ENCODE measurements at regions not wholly inside any gene's neighbourhood (a gene's known extent, or its start where the extent isn't known, plus 50 kb on each side); places are given as distances from the start of the nearest gene placed in this dataset.

DNA sequence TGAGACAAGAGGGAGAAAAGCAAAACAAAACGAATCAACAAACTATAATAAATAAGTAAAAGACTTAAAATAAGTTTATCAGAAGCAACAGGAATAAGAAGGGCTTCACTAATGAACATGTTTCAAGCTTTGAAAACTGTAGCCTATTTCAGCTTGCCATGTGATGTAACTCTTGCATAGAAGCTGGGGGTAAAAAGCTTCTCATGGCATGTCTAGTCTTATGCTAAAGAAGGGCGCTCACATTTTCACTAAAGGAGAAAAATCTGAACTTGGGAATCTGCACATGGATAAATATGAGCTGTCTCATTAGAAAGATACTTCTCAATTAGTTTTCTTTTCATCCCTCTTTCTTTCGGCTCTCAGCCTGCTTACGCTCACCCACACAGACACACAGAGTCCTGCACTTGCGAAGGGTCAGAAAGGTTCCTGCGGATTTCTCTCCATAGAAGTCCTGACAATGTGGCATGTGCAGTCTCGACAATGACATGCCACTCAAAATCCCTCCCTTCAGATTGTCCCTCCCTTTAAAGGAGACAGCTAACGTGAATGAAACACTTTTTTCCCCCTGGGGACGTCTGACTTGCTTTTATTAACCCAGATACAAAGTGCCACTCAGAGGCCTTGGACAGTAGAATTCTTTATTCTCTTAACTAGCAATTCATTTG is 568.9 kb upstream of the NR2F2 start:
- DNase-seq (ENCODE audit: low read depth in 2 of 2), result no peak
- Histone ChIP-seq H3K36me3 (ENCODE audit: control insufficient read depth, insufficient read depth, low read length) (no peaks in the 10 kb centered on the region), H2AFZ (ENCODE audit: low read length) (no peak overlapping the region), H3K4me2 (ENCODE audit: extremely low read depth, insufficient read depth, low read length) (no peak overlapping the region), H3K9ac (ENCODE audit: insufficient read depth, low read length) (no peak overlapping the region), H3K27ac (ENCODE audit: insufficient read depth, low read length) (no peak overlapping the region), H3K4me1 (ENCODE audit: control insufficient read depth, extremely low read depth, insufficient read depth, low read length) (no peaks in the 10 kb centered on the region), H4K20me1 (ENCODE audit: control insufficient read depth, extremely low read depth, insufficient read depth, low read length) (no peaks in the 10 kb centered on the region), H3K27me3 (ENCODE audit: control insufficient read depth, insufficient read depth, low read length) (no peaks in the 10 kb centered on the region), H3K9me3 (ENCODE audit: control insufficient read depth, insufficient read depth, low read depth, low read length) (no peaks in the 10 kb centered on the region), H3K4me3 (replicated peaks in 1 of 4; ENCODE audit: control extremely low read depth in 1 of 4, insufficient read depth in 1 of 4, low read depth in 3 of 4, low read length in 4 of 4) (no peak overlapping the region), H3K79me2 (ENCODE audit: control insufficient read depth, insufficient read depth, low read length) (no peaks in the 10 kb centered on the region)
- TF ChIP-seq, protein P1, sequence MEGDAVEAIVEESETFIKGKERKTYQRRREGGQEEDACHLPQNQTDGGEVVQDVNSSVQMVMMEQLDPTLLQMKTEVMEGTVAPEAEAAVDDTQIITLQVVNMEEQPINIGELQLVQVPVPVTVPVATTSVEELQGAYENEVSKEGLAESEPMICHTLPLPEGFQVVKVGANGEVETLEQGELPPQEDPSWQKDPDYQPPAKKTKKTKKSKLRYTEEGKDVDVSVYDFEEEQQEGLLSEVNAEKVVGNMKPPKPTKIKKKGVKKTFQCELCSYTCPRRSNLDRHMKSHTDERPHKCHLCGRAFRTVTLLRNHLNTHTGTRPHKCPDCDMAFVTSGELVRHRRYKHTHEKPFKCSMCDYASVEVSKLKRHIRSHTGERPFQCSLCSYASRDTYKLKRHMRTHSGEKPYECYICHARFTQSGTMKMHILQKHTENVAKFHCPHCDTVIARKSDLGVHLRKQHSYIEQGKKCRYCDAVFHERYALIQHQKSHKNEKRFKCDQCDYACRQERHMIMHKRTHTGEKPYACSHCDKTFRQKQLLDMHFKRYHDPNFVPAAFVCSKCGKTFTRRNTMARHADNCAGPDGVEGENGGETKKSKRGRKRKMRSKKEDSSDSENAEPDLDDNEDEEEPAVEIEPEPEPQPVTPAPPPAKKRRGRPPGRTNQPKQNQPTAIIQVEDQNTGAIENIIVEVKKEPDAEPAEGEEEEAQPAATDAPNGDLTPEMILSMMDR (conservative IDR thresholded peaks at IDR 0.05 in 1 of 2, IDR thresholded peaks at IDR 0.05 in 1 of 2; ENCODE audit: low read depth in 1 of 2, low read length in 2 of 2), result no peak
- no peak for TF ChIP-seq EZH2 (IDR thresholded peaks at IDR 0.05; ENCODE audit: low read length, missing control alignments)

DNA sequence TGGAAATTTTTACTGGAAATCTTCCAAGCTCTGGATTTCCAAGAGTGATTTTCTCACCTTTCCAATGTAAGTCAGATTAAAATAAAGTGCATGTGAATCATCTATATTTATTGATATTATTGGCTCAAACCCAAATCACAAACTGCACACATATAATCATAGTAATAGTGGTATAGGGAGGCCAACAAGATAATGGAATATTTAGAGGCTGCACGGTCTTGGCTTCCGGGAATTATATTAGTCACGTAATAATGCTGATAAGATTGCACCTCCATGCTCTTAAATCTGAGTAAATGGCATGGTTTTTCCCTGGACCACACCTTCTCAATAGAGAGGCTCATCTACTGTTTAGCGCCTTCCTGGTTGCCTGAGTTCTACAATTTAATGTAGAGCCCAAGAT is 567.1 kb upstream of the NR2F2 start:
- Histone ChIP-seq H3K9ac (ENCODE audit: insufficient read depth, low read length) (no peak overlapping the region), H3K4me1 (ENCODE audit: control insufficient read depth, extremely low read depth, insufficient read depth, low read length) (no peaks in the 10 kb centered on the region), H3K9me3 (ENCODE audit: control insufficient read depth, insufficient read depth, low read depth, low read length) (no peaks in the 10 kb centered on the region), H3K79me2 (ENCODE audit: control insufficient read depth, insufficient read depth, low read length) (no peaks in the 10 kb centered on the region), H3K4me3 (replicated peaks in 1 of 4; ENCODE audit: control extremely low read depth in 1 of 4, insufficient read depth in 1 of 4, low read depth in 3 of 4, low read length in 4 of 4) (no peak overlapping the region), H2AFZ (ENCODE audit: low read length) (no peak overlapping the region), H3K36me3 (ENCODE audit: control insufficient read depth, insufficient read depth, low read length) (no peaks in the 10 kb centered on the region), H3K27ac (ENCODE audit: insufficient read depth, low read length) (no peak overlapping the region), H3K4me2 (ENCODE audit: extremely low read depth, insufficient read depth, low read length) (no peak overlapping the region), H4K20me1 (ENCODE audit: control insufficient read depth, extremely low read depth, insufficient read depth, low read length) (no peaks in the 10 kb centered on the region), H3K27me3 (ENCODE audit: control insufficient read depth, insufficient read depth, low read length) (no peaks in the 10 kb centered on the region)
- DNase-seq (ENCODE audit: low read depth in 2 of 2), result no peak
- no peak for TF ChIP-seq EZH2 (IDR thresholded peaks at IDR 0.05; ENCODE audit: low read length, missing control alignments)
- TF ChIP-seq, protein P1 (conservative IDR thresholded peaks at IDR 0.05 in 1 of 2, IDR thresholded peaks at IDR 0.05 in 1 of 2; ENCODE audit: low read depth in 1 of 2, low read length in 2 of 2), result no peak

DNA sequence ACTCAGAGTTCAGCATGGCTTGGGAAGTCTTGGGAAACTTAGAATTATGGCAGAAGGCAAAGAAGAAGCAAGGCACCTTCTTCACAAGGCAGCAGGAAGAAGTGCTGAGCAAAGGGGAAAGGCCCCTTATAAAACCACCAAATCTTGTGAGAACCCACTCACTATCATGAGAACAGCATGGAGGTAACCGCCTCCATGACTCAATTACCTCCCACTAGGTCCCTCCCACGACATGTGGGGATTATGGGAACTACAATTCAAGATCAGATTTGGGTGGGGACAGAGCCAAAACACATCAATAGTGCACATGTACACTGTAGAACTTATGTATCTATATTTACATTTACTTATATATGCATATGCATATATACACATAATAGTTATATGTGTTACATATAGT is 565.3 kb upstream of the NR2F2 start:
- H3K4me1 ChIP-seq (ENCODE audit: control insufficient read depth, extremely low read depth, insufficient read depth, low read length), result no peaks in the 10 kb centered on the region
- H3K79me2 ChIP-seq (ENCODE audit: control insufficient read depth, insufficient read depth, low read length), result no peaks in the 10 kb centered on the region
- DNase-seq (ENCODE audit: low read depth in 2 of 2), result no peak
- H3K27me3 ChIP-seq (ENCODE audit: control insufficient read depth, insufficient read depth, low read length), result no peaks in the 10 kb centered on the region
- TF ChIP-seq, protein P1 (conservative IDR thresholded peaks at IDR 0.05 in 1 of 2, IDR thresholded peaks at IDR 0.05 in 1 of 2; ENCODE audit: low read depth in 1 of 2, low read length in 2 of 2), result no peak
- no peak for TF ChIP-seq EZH2 (IDR thresholded peaks at IDR 0.05; ENCODE audit: low read length, missing control alignments)
- no peaks in the 10 kb centered on the region for H4K20me1 ChIP-seq (ENCODE audit: control insufficient read depth, extremely low read depth, insufficient read depth, low read length)
- no peak overlapping the region for H3K9ac ChIP-seq (ENCODE audit: insufficient read depth, low read length)
- H3K27ac ChIP-seq (ENCODE audit: insufficient read depth, low read length), result no peak overlapping the region
- H3K4me3 ChIP-seq (replicated peaks in 1 of 4; ENCODE audit: control extremely low read depth in 1 of 4, insufficient read depth in 1 of 4, low read depth in 3 of 4, low read length in 4 of 4), result no peak overlapping the region
- no peak overlapping the region for H3K4me2 ChIP-seq (ENCODE audit: extremely low read depth, insufficient read depth, low read length)
- no peaks in the 10 kb centered on the region for H3K36me3 ChIP-seq (ENCODE audit: control insufficient read depth, insufficient read depth, low read length)
- H3K9me3 ChIP-seq (ENCODE audit: control insufficient read depth, insufficient read depth, low read depth, low read length), result no peaks in the 10 kb centered on the region
- no peak overlapping the region for H2AFZ ChIP-seq (ENCODE audit: low read length)

Measured in fibroblast of lung (primary cell).